Activated CD8-positive, alpha-beta memory T cell treated with anti-CD3 and anti-CD28 coated beads for 1 hour (primary cell): ENCODE measurements at regions not wholly inside any gene's neighbourhood (a gene's known extent, or its start where the extent isn't known, plus 50 kb on each side); places are given as distances from the start of the nearest gene placed in this dataset.

ENCODE experiments used
- DNase-seq, 2 donors: peaks; one replicate each; pipeline ENCODE4 v3.0.0-alpha.2; 2020; ENCODE audit warnings: low read depth in 1 of 2; ENCODE audit errors: extremely low read depth in 1 of 2

DNA sequence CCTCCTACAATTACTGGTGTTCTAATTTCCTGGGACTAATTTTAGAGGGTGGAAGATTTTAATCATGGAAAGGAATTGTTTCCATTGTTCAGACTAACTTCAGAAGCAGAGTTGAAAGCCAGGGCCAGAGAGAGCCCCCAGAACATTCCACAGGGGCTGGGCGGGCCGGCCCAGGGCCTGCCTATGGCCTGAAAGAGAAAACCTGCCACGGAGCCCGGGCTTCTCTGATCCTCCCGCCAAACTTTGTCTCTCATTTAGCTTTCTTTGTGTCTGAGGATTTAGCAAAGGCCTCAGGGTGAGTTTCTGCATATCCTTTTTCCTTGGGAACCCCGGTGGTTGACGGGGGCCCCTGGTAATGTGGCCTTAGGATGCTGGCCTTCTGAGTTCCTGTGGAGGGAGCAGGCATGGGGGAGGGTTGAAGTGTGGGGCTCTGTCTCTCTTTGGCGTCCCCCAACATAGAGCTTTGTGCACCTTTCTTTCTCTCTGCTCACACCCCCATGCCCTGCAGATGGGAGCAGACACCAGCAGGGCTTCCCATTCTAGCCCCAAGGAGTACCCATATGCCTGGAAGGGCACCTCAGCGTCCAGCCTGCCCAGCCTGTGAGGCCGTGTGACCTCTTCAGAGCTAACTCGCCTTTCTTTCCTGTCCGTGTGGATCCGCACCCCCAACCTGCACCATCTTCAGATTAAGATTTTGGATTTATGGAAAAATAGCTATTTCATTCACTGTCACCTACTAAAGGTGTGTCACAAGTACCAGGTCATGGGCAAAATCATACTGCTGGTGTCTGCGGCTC lies 539.5 kb downstream of the FGF9 start:
- no peak for DNase-seq

GRCh38 chr13:22211876-22212275 lies 541.0 kb downstream of the FGF9 start:
- DNase-seq = no peak

DNA sequence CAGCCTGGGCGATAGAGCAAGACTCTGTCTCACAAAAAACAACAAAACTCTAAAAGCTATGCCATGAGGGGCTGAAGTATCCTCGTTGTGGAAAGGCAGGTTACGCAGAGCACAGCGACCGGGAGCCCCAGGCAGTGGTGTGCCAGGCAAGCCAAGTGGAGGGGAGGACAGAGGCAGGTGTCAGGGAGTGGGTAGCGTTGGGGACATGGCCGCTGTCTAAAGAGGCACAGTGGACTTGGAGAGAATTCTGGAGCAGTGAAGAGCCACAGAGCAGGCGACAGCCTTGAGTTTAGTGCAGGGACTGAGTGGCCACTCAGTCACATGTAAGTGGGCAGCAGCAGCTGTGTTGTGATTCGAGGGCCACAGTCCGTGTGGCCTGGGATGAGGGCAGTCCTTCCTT lies 541.7 kb downstream of the FGF9 start:
- no peak for DNase-seq

DNA sequence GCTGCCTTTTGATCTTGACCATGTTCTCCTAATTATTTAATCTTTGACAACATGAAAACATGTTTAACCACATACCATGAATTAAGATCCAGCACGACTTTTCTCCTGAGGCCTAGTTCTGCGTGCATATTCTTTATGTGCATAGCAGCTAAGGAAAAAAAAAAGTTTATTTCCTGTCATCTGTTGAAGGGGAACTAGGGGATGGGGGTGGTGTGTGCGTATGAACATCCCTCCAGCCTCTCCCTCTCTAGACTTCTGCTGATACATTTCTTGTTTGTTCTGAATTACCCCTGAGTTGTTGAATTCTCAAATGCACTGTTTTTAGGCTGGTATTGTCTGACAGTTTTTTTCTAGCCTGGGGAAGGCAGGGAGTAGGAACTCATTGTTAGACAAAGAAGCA lies 543.3 kb downstream of the FGF9 start:
- DNase-seq = no peak

DNA sequence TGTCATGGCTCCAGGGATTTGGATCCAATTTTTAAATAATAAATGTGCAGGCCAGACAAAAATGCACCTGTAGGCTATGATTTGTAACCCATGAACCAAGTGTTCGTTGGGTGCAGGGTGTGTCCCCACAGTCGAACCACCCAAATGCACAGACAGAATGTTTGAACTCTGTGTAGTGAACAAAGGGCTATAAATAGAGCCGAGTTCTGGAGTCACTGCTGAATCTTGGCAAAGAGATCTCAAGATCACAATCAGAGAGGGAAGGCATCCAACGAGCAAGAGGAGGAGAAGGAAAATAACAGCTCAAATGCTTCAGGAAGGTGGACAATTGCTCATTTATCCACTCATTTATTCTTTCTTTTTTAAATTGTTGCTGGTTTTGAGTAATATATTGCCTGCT lies 547.9 kb downstream of the FGF9 start:
- DNase-seq = no peak

GRCh38 chr13:22219709-22220108 lies 548.8 kb downstream of the FGF9 start:
- no peak for DNase-seq

DNA sequence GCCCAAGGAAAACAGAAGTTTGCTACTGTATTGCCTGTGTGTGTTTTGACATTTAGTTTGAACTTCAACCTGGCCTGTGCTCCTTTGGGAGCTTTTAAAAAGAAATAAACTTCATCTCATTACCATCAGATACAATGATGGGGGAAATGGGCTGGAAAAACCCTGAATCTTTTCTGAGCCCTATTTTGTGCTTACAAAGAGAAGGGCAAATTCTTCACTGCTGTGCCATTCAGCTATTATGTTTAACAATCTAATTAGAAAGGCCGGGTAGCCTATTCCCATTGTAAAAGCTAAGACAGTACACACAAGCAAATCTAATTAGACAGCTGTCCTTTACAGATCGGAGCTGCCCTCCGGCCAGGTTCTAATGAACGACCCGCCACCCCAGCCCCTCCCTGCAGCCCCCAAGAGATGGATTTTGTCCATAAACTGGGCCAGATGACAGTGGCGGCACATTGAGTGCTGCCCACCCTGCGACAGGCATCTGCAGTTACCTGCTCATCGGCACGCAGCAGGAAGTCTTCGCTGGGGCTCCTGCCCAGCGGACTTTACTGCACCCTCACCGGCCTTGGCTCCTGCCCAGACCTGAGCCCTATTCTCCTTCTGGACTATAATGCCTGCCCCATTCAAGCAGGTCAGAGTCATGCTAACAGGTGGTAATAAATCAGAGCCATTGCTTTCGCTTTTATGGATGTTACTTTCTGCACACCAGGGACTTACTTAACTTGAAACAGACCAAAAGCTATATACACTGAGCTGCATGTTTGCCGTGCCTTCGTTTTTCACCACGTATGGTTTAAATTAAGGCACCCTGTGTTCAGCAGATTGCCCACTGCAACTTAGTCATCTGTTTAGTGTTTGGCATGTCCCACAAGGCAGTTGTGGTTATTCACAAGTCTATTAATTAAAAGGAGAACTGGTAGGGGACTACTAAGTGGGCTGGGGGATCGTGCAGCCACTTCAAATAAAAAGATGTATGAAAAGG lies 549.6 kb downstream of the FGF9 start:
- DNase-seq = no peak

GRCh38 chr13:22223411-22223810 lies 552.5 kb downstream of the FGF9 start:
- DNase-seq = no peak

- DNase-seq = no peak
These were observed 555.2 kb downstream of the FGF9 start for GRCh38 chr13:22226086-22226485.

DNA sequence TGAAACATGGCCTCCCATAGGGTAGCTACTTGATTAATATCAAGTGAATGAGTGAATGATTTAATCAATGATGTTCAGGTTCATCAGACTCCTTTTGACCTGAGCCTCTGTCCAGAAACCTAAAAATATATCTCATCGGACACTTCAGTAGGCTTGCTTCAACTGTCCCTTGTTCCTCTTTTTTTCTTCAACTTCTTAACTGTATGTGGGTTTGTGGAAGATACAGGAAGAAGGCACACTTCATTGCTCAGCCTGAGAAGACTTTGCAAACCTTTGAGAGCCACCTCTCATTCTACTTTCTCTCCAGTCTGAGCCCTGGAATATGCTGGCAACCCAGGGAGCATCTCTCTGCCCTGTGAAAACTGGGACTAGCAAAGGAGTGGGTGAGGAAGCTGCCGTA lies 557.0 kb downstream of the FGF9 start:
- no peak for DNase-seq

DNA sequence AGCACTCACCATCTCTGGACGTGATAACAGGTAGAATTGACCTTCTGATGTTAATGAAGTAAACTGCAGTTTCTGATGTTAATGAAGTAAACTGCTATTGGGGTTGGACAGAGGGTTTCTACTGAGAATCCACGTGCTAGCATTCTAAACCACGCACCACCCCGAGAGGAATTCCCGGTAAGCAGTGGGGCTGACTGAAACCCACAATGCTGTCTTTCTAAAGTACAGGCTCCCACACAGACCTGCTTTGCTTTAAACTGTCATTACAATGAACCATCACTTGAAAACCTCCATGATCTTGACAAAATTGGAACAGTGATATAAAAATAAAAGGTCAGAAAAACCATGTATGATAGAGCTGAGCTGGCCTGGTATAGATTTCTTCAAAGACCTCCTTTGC lies 559.0 kb downstream of the FGF9 start:
- DNase-seq = no peak

GRCh38 chr13:22232186-22232585 lies 561.3 kb downstream of the FGF9 start:
- DNase-seq = no peak

DNA sequence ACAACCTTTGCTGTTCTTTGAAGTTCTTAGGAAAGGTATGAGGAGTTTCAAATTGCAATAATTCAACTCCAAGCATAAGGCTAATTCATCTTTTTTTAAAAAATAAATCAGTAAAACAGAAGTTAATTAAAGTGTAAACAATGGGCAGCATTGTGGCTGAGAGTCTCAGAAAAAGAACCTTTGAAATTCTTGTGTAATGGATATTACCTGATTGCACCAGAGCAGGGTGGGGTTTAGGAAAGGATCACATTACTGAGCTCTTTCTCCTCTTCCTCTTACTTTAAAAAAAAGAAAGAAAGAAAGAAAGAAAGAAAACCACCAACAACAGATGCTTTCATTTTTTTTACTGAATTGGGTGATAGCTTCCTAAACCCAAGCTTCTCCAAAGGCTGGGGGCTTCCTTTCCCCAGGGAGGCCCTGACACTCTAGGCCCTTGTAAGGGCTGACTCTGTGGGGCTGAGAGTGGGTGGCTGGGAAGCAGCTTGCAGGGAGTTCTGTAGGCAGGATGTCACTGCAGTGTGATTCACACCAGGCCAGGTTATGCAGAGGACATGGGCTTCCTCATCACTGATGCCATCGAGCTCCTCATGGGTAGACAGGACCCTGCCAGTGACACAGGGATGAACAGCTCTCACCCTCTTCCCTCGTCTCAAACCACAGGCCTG lies 564.5 kb downstream of the FGF9 start:
- DNase-seq = no peak

DNA sequence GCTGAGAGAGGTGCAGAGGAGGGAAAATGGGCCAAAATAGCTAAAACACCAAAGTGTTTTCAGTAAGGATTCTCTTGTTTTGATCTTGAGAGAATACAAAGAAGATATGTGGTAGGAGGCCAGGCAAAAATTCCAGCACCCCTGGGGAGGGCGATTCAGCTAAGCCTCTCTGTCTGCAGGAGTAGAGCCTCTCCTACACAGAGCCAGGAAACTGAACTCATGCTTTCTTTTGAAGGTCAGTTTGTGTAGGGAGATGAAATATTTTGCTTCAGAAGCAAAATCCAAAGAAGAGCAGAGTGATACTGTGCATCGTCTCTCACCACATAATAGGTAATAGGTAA lies 565.0 kb downstream of the FGF9 start:
- DNase-seq = no peak

GRCh38 chr13:22238269-22238668 lies 567.4 kb downstream of the FGF9 start:
- no peak for DNase-seq

DNA sequence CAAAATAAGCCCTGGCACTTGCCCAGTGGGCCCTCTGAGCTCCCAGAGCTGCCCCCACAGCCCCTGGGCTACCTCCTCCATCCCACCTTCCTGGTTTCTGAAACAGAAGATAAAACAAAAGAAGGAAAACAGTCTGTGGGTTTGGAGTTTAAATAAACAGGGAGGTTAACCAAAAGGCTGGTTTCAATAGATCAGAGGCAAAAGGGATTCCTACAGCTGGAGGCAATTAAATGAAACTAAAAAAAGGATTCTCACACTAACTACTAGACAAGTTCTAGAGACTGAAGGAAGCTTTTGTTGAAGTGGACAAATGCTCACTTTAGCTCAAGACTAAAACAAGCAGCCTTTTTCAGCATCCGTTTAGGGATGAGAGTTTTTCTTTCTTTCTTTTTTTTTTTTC lies 569.8 kb downstream of the FGF9 start:
- DNase-seq = no peak

DNA sequence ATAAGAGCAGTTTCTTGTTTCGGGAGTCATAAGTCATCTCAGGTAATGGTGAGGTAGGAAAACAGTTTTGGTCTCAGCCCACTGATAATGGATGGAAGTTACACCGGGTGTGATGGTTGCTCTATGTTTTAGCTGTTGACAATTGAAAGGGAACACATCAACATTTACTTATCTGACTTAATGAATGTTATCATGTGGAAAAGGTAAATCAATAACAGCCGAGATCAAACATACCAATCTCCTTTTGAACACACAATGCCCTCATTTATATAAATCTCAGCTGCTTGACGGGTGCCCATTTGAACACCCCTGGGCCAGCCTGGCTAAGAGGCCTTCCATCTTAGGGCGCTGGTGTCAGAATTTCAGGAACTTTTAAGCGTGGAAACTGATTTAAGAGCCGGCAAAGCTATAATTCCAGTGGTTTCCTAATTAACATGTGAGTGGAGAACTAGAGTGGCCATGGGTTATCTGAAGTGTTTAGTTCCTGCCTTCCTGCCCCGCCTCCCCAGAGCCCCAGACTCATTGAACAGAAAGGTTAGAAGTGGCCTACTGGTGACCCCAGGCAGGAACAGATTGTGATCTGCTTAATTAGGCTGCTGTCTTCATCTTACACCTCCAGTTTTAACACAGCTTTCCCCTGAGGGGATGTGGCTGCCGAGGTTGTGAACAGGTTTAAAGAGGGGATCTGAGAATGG lies 572.7 kb downstream of the FGF9 start:
- no peak for DNase-seq

GRCh38 chr13:22252281-22252830 lies 581.5 kb downstream of the FGF9 start:
- no peak for DNase-seq

GRCh38 chr13:22253107-22253506 lies 582.2 kb downstream of the FGF9 start:
- no peak for DNase-seq

GRCh38 chr13:22256111-22256639 lies 585.3 kb downstream of the FGF9 start:
- no peak for DNase-seq
